GM19328 (cell line): ENCODE measurements at regions not wholly inside any gene's neighbourhood (a gene's known extent, or its start where the extent isn't known, plus 50 kb on each side); places are given as distances from the start of the nearest gene placed in this dataset.
A peak's percentile ranks its signal among the peaks of the same experiment; 100 is the strongest.
"Not testable (repeated sequence)": the region's sequence is repeated elsewhere in the genome, so short reads cannot be mapped to it uniquely, and the experiment has no call there.

Source experiments
- ATAC-seq: cut with Tn5 transposase; IDR thresholded peaks from one replicate; pipeline ENCODE4 v1.9.1; 2021; ENCODE audit warnings: mild to moderate bottlenecking, moderate library complexity; ENCODE audit not compliant: unreplicated experiment

GRCh38 chrX:31014474-31014873 is 57.4 kb downstream of the FTHL17 start:
- not testable (repeated sequence) for ATAC-seq

- ATAC-seq, result no peak
Observed at GRCh38 chrX:31012509-31013025, 59.3 kb downstream of the FTHL17 start.

GRCh38 chrX:31007321-31007720 is 64.5 kb downstream of the FTHL17 start:
- ATAC-seq, result no peak

- no peak for ATAC-seq
Observed at GRCh38 chrX:31006027-31006426, 65.8 kb downstream of the FTHL17 start.

GRCh38 chrX:30997411-30997810 is 74.4 kb downstream of the FTHL17 start:
- no peak for ATAC-seq

GRCh38 chrX:30995705-30996104 is 76.1 kb downstream of the FTHL17 start:
- ATAC-seq, result no peak

- ATAC-seq, result no peak
Observed at GRCh38 chrX:30995060-30995700, 76.7 kb downstream of the FTHL17 start.

GRCh38 chrX:30994018-30994417 is 77.8 kb downstream of the FTHL17 start:
- ATAC-seq, result not testable (repeated sequence)

GRCh38 chrX:30992381-30992904 is 79.4 kb downstream of the FTHL17 start:
- no peak for ATAC-seq

GRCh38 chrX:30990361-30990760 is 81.5 kb downstream of the FTHL17 start:
- no peak for ATAC-seq

GRCh38 chrX:30982467-30982866 is 89.4 kb downstream of the FTHL17 start:
- ATAC-seq, result no peak

GRCh38 chrX:30981968-30982367 is 89.9 kb downstream of the FTHL17 start:
- ATAC-seq, result no peak

GRCh38 chrX:30979271-30979670 is 90.2 kb upstream of the TAB3 start:
- ATAC-seq, result no peak

GRCh38 chrX:30975467-30975866 is 86.4 kb upstream of the TAB3 start:
- no peak for ATAC-seq

GRCh38 chrX:30973784-30974427 is 84.9 kb upstream of the TAB3 start:
- ATAC-seq, result no peak

- peak; percentile 91 for ATAC-seq
Observed at GRCh38 chrX:30971774-30972603, 82.9 kb upstream of the TAB3 start.

- no peak for ATAC-seq
Observed at GRCh38 chrX:30967516-30967915, 78.5 kb upstream of the TAB3 start.

GRCh38 chrX:30965767-30966166 is 76.7 kb upstream of the TAB3 start:
- ATAC-seq, result no peak

GRCh38 chrX:30961387-30962174 is 72.5 kb upstream of the TAB3 start:
- ATAC-seq, result no peak

GRCh38 chrX:30957753-30958152 is 68.7 kb upstream of the TAB3 start:
- no peak for ATAC-seq

- ATAC-seq, result no peak
Observed at GRCh38 chrX:30955687-30956086, 66.6 kb upstream of the TAB3 start.
